Stimulated activated CD8-positive, alpha-beta memory T cell treated with anti-CD3 and anti-CD28 coated beads, Interleukin-2, amount 100 ng/mL, for 48 hours (primary cell): ENCODE measurements at regions not wholly inside any gene's neighbourhood (a gene's known extent, or its start where the extent isn't known, plus 50 kb on each side); places are given as distances from the start of the nearest gene placed in this dataset.
"Not testable (repeated sequence)": the region's sequence is repeated elsewhere in the genome, so short reads cannot be mapped to it uniquely, and the experiment has no call there.

Source experiments
- DNase-seq, 2 donors: peaks; one replicate each; pipeline ENCODE4 v3.0.0-alpha.2; 2020; ENCODE audit warnings: low read depth in 2 of 2

- DNase-seq = not testable (repeated sequence)
Observed at GRCh38 chr3:106073806-106074205, 205.0 kb upstream of the CBLB start.

- not testable (repeated sequence) for DNase-seq
Observed at GRCh38 chr3:106075731-106076130, 206.9 kb upstream of the CBLB start.

DNA sequence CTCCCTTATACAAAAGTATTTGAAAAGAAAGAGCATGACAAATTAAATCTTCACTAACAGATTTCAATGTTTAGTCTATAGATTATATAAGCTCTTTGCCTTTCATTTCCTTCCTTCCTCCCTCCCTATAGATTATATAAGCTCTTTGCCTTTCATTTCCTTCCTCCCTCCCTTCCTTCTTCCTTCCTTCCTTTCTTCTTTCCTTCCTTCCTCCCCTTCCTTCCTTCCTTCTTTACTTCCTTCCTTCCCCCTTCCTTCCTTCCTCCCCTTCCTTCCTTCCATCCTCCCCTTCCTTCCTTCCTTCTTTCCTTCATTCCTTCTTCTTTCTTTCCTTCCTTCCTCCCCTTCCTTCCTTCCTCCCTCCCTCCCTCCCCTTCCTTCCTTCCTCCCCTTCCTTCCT, 209.8 kb upstream of the CBLB start:
- no peak for DNase-seq

DNA sequence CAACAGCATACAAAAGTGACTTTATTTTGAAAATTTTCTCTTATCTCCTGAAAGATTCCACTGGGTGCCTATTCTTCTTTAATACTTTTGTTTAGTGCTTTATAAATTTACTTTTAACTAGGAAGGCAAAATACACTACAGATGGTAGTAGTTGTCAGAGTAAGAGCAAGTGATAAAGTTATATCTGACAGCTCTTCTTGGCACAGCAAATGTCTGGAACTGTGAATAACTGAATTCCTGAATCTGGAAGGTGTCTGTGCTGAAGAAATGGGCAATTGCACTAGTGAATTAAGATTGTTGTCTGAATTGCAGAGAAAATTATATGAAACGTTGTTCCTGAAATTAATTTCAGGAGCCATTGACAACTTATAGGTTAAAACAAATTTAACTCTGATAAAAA, 213.8 kb upstream of the CBLB start:
- no peak for DNase-seq

DNA sequence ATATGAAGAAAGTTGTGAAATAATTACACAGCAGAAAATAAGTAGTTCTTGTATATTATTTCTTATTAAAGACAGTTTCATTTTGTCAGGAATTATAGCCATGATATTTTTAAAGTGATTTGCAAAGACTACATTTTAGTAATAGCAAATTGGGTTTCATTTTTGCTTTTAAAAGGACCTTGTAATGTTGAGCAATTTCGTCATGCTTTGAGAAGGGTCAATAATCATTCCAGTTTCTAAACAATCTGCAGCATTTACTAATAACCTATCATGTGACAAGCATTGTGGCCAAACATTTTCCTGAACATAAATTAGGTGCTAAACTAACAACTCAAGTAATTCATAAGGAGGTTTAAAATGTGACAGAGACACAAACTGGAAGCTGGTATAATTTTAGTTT, 214.4 kb upstream of the CBLB start:
- DNase-seq = no peak

DNA sequence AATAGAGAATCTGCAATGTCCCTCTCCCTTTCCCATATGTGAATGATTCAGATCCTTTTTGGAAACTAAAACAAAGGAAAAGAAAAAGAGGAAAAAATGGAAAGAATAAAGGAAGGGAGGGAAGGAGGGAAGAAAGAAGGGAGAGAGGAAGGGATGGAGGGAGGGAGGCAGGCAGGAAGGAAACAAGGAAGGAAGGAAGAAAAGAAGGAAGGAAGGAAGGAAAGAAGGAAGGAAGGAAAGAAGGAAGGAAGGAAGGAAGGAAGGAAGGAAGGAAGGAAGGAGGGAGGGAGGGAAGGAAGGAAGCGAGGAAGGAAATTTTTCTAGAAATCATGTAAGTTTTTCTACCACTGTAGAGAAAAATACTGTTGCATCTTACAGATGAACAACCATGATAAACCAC, 215.0 kb upstream of the CBLB start:
- no peak for DNase-seq

DNA sequence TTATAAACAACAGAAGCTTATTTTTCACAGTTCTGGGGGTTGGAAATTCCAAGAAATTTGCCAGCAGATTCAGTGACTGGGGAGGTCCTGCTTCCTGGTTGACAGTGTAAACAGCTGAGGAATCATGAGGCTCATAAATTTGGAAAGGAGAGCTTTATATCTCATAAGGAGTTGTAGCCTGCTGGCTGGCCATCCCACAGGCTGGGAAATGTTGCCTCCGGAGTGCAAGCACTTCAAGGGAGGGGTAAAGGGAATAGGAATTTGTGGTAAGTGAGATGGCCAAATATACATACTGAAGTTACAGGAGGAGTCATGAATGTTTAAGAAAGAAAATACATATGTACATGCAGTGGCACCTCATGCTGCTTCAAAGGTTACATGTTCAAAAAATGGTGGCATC, 217.2 kb upstream of the CBLB start:
- DNase-seq = no peak

DNA sequence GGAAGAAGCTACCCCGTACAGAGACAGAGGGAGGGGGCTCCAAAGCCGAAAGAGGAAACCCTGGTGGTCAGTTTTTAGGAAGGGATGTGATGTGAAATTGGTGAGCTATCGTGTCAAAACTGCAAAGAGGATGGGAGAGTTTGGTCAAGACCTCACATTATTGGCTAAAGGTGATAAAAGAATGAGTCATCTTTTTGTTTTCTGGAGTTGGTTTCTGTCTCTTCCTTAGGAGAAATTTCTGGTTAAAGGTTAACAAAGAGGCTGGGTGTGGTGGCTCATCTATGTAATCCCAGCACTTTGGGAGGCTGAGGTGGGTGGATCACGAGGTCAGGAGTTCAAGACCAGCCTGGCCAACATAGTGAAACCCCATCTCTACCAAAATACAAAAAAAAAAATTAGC, 217.8 kb upstream of the CBLB start:
- no peak for DNase-seq

GRCh38 chr3:106088304-106088703, 219.5 kb upstream of the CBLB start:
- no peak for DNase-seq

GRCh38 chr3:106088899-106089298, 220.1 kb upstream of the CBLB start:
- DNase-seq = no peak

DNA sequence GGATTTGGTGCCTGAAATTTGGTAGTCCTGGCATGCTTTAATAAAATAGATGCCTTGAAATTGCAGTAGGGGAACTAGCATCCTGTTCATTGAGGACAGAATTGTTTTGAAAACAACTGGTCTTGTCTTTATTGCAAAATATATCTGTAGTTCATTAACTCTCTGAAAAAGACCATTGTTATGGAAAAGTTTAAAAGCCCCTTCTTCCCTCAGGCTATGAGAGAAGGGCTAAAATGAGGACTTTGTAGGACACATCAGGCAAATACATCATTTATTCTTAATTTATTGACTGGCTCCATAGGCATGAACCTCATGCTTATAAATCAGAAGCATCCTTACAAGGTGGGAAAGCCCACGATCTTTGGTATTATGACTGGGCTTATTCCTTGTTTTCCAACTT, 221.0 kb upstream of the CBLB start:
- no peak for DNase-seq

- no peak for DNase-seq
Observed at GRCh38 chr3:106092792-106093191, 224.0 kb upstream of the CBLB start.

DNA sequence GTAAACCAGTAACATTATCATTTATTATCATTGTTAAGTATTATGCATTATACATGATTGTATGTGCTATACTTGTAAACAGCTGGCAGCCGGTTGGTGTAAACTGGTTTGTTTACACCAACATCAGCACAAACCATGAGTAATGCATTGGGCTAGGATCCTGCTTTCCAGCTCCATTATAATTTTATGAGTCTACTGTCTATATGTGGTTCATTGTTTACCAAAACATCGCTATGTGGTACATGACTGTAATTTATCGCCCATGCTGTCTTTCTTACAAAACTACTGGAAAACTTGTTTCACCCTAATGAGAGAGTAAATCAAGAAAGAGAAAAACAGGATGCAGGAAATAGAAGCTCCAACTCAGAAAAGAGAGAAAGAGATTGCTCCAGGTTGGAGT, 224.8 kb upstream of the CBLB start:
- DNase-seq = no peak

GRCh38 chr3:106097817-106098435, 229.1 kb upstream of the CBLB start:
- no peak for DNase-seq

GRCh38 chr3:106103383-106103782, 234.6 kb upstream of the CBLB start:
- no peak for DNase-seq

DNA sequence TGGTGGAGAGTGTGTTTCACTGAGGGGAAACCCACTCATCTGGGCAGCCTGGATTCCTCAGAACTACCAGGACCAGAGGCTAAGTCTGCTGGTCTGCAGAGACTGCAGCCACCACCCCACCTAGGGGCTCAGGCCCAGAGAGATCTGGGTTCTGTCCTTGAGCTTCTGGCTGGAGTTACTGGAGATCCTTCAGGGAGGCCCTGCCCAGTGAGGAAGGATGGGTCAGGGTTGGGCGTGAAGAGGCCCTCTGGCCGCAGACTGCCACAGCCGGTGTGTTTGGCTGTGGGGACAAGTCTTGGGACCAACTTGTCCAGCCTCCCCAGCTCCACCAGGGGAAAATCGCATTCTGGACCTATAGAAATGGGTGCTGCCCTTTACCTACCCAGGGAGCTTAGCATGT, 235.3 kb upstream of the CBLB start:
- DNase-seq = no peak

- no peak for DNase-seq
Observed at GRCh38 chr3:106108925-106109324, 240.1 kb upstream of the CBLB start.

DNA sequence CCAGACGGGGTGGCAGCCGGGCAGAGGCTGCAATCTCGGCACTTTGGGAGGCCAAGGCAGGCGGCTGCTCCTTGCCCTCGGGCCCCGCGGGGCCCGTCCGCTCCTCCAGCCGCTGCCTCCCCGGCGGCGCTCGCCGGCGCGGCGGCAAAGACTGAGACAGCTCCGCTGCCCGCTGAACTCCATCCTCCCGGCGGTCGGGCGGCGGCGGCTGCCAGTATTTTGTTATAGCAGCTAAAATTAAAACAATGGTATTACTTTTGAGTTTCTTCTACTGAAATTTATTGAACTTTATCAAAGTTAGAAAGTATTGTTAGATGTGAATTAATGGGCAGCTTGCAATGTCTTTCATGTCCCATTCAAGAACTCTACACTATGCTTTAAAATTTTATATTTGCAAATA, 243.7 kb upstream of the CBLB start:
- not testable (repeated sequence) for DNase-seq

GRCh38 chr3:106113747-106114146, 244.9 kb upstream of the CBLB start:
- no peak for DNase-seq

DNA sequence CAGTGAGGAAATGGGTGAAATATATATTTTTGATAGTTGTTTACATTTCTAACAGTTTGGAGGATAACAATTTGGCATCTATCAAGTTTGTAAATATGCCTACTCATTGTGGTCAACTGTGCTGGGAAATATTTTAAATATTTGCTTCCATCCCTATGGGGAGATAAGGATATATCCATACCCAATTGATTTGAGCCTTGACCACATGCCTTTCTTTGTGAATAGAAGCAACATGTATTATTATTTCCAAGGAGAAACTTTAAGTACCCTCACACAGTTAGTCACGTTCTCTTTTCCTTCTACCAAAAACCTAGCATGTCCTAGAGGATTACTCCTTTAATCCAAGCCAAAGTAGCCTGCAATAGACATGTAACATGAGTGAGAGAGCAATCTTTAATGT, 245.4 kb upstream of the CBLB start:
- no peak for DNase-seq

- no peak for DNase-seq
Observed at GRCh38 chr3:106114848-106115247, 246.0 kb upstream of the CBLB start.

- DNase-seq = no peak
Observed at GRCh38 chr3:106115557-106115956, 246.7 kb upstream of the CBLB start.

- DNase-seq = no peak
Observed at GRCh38 chr3:106116733-106117489, 248.1 kb upstream of the CBLB start.

- no peak for DNase-seq
Observed at GRCh38 chr3:106117490-106117858, 248.7 kb upstream of the CBLB start.
